Activated CD8-positive, alpha-beta T cell treated with anti-CD3 and anti-CD28 coated beads for 36 hours (primary cell): ENCODE measurements at regions not wholly inside any gene's neighbourhood (a gene's known extent, or its start where the extent isn't known, plus 50 kb on each side); places are given as distances from the start of the nearest gene placed in this dataset.

Experiments used
- ATAC-seq: fragments of 200-7000 bp; cut with Tn5 transposase; one replicate; pipeline ENCODE4 v1.10.0; 2021; ENCODE audit warnings: mild to moderate bottlenecking, moderate library complexity
- CTCF ChIA-PET: fragments of 350-600 bp; sonication (Branson Sonifier 250); formaldehyde crosslinking; loops from one replicate; lab custom pipeline; 2021; ENCODE audit warnings: antibody characterized with exemption; lab: Charles Lee
- POLR2A ChIA-PET: fragments of 350-600 bp; sonication (Branson Sonifier 250); formaldehyde crosslinking; loops from one replicate; lab custom pipeline; 2021; ENCODE audit warnings: antibody characterized with exemption; lab: Charles Lee
- DNase-seq: peaks from one replicate; pipeline ENCODE4 v3.0.0-alpha.2; 2020
- H3K27ac Mint-ChIP-seq: one replicate; pipeline ENCODE4 v1.8.0; 2021; ENCODE audit warnings: mild to moderate bottlenecking, mixed read lengths
- H3K27me3 Mint-ChIP-seq: one replicate; pipeline ENCODE4 v1.8.0; 2021; ENCODE audit warnings: mixed read lengths
- H3K36me3 Mint-ChIP-seq: one replicate; pipeline ENCODE4 v1.8.0; 2021; ENCODE audit warnings: low read depth, mixed read lengths
- H3K4me1 Mint-ChIP-seq: one replicate; pipeline ENCODE4 v1.8.0; 2021; ENCODE audit warnings: low read depth, mixed read lengths
- H3K4me3 Mint-ChIP-seq: one replicate; pipeline ENCODE4 v1.8.0; 2021; ENCODE audit warnings: mild to moderate bottlenecking, moderate library complexity, mixed read lengths
- H3K9me3 Mint-ChIP-seq: one replicate; pipeline ENCODE4 v1.8.0; 2021; ENCODE audit warnings: mixed read lengths
- intact Hi-C: fragments of 100-400 bp; cut with micrococcal nuclease; formaldehyde crosslinking; loops from one replicate; pipeline ENCODE4 v1.10.0; 2022
- TF ChIP-seq, protein P1 (sequence below): fragments of 200-600 bp; IDR thresholded peaks from one replicate; pipeline ENCODE4 v1.8.0; 2022; ENCODE audit warnings: antibody characterized with exemption, mild to moderate bottlenecking

GRCh38 chr6:67666177-67666964 is 968.7 kb upstream of the ADGRB3 start:
- CTCF ChIA-PET: interaction anchor here (0.6 kb wide), 1 partner anchor 180 kb away, joined by 3 read pairs; no protein-coding TSS in a partner anchor
- intact Hi-C loops: no loop called here

DNA sequence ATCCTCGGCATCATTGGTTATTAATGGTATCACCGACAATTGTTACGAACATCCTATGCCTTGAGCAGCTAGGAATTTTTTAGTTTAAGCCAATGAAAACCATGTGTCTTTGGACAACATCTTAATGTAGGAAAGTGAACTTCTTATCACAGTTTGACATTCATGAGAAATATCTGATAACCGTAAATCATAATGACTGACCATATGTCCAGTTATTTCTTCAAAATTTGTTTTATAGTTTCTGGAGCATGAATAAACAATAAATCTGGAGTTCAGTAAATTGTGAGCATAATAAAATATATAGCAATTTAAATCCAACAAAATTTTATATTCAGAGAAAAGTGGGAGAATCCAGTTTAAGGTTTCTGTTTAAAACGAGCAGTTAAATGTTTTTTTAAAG is 970.1 kb upstream of the ADGRB3 start:
- ChIA-PET CTCF (no interaction called here), POLR2A (interaction anchor here (0.6 kb wide), 1 partner anchor 9 kb away, joined by 3 read pairs; no protein-coding TSS in a partner anchor)
- no peak overlapping the region for H3K27ac Mint-ChIP-seq
- H3K27me3 Mint-ChIP-seq: no peaks in the 10 kb centered on the region
- DNase-seq: no peak
- H3K36me3 Mint-ChIP-seq: no peaks in the 10 kb centered on the region
- TF ChIP-seq, protein P1, sequence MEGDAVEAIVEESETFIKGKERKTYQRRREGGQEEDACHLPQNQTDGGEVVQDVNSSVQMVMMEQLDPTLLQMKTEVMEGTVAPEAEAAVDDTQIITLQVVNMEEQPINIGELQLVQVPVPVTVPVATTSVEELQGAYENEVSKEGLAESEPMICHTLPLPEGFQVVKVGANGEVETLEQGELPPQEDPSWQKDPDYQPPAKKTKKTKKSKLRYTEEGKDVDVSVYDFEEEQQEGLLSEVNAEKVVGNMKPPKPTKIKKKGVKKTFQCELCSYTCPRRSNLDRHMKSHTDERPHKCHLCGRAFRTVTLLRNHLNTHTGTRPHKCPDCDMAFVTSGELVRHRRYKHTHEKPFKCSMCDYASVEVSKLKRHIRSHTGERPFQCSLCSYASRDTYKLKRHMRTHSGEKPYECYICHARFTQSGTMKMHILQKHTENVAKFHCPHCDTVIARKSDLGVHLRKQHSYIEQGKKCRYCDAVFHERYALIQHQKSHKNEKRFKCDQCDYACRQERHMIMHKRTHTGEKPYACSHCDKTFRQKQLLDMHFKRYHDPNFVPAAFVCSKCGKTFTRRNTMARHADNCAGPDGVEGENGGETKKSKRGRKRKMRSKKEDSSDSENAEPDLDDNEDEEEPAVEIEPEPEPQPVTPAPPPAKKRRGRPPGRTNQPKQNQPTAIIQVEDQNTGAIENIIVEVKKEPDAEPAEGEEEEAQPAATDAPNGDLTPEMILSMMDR: no peak
- no peak overlapping the region for H3K4me3 Mint-ChIP-seq
- no peaks in the 10 kb centered on the region for H3K4me1 Mint-ChIP-seq
- ATAC-seq: no peak
- intact Hi-C loops: no loop called here
- H3K9me3 Mint-ChIP-seq: peaks cover 9% of the 10 kb centered on the region

More at GRCh38 chr6:67666177-67666964, 968.7 kb upstream of the ADGRB3 start:
- H3K27ac Mint-ChIP-seq: no peak overlapping the region
- H3K4me3 Mint-ChIP-seq: no peak overlapping the region
- DNase-seq (no peak), ATAC-seq (no peak)
- TF ChIP-seq, protein P1: no peak
- H3K36me3 Mint-ChIP-seq: no peaks in the 10 kb centered on the region
- peaks cover 8% of the 10 kb centered on the region for H3K9me3 Mint-ChIP-seq
- H3K4me1 Mint-ChIP-seq: no peaks in the 10 kb centered on the region
- POLR2A ChIA-PET: no interaction called here
- H3K27me3 Mint-ChIP-seq: no peaks in the 10 kb centered on the region

DNA sequence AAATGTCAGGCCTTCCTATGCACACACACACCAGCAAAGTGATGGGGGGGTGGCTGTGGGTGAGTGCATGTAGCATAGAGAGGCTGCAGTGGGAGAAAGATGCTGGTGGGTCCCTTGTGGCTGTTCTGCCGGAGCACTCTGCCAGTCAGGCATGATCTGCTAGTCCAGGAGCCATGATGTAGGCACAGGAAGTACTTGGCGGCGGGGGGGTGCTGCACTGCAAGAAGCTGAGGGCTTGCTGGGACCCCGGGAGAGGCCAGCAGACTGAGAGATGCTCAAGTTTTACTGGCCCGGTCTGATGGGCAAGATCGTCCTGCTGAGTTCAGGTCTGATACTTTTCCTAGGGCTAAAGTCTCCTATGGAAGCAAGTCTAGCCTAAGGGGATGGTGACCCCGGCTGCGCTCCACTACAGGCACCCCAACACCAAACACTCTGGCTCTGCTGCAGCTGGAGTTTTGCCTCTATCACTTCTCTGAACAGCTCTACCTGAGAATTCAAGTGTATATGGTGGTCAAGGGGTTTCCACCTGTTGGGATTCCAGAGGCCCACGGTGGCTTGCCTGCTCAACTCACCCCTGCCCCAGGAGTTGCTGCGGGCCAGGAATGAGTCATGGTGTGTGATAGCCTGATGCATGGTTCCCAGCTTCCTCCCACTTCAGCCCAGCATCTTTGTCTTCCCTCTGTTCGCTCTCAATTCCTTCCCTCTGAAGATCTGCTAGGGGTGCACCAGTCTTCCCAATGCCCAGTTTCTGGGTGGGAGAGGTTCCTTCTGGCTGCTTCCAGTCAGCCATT is 971.8 kb upstream of the ADGRB3 start:
- Mint-ChIP-seq H3K27me3 (no peaks in the 10 kb centered on the region), H3K9me3 (peaks cover 9% of the 10 kb centered on the region), H3K36me3 (no peaks in the 10 kb centered on the region), H3K4me3 (no peak overlapping the region), H3K4me1 (no peaks in the 10 kb centered on the region), H3K27ac (no peak overlapping the region)
- ChIA-PET CTCF (no interaction called here), POLR2A (no interaction called here)
- DNase-seq: no peak
- no peak for ATAC-seq
- intact Hi-C loops: no loop called here
- TF ChIP-seq, protein P1: no peak

DNA sequence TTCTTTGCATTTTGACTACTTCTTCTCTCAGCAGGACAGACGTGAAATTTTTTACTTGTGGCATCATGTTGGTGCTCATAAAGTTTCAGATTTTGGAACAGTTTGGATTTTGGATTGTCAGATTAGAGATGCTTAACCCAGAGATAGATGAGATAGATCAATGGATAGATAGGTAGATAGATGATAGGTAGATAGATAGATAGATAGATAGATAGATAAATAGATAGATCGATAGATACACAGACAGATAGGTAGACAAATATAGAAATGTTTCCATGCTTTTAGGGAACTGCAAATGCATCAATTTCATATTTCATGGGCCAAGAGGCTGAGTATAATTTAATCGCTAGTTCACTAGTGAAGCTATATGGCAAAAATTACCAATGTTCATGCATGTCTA is 981.5 kb upstream of the ADGRB3 start:
- TF ChIP-seq, protein P1: no peak
- Mint-ChIP-seq H3K36me3 (no peaks in the 10 kb centered on the region), H3K27me3 (no peaks in the 10 kb centered on the region), H3K9me3 (peaks cover 1% of the 10 kb centered on the region), H3K4me3 (no peak overlapping the region), H3K4me1 (no peaks in the 10 kb centered on the region), H3K27ac (no peak overlapping the region)
- DNase-seq (no peak), ATAC-seq (no peak)
- intact Hi-C loops: no loop called here
- POLR2A ChIA-PET: no interaction called here
- CTCF ChIA-PET: no interaction called here

- Mint-ChIP-seq H3K36me3 (no peaks in the 10 kb centered on the region), H3K27me3 (no peaks in the 10 kb centered on the region), H3K9me3 (peaks cover 5% of the 10 kb centered on the region), H3K4me3 (no peak overlapping the region), H3K4me1 (no peaks in the 10 kb centered on the region), H3K27ac (no peak overlapping the region)
- intact Hi-C loops: no loop called here
- ChIA-PET POLR2A (no interaction called here), CTCF (no interaction called here)
- TF ChIP-seq, protein P1: no peak
- ATAC-seq: no peak
- no peak for DNase-seq
Observed at GRCh38 chr6:67646550-67646949, 988.5 kb upstream of the ADGRB3 start.
